ENCODE measurements at regions not wholly inside any gene's neighbourhood (a gene's known extent, or its start where the extent isn't known, plus 50 kb on each side); places are given as distances from the start of the nearest gene placed in this dataset.
"Not testable (repeated sequence)": the region's sequence is repeated elsewhere in the genome, so short reads cannot be mapped to it uniquely, and the experiment has no call there.

DNA sequence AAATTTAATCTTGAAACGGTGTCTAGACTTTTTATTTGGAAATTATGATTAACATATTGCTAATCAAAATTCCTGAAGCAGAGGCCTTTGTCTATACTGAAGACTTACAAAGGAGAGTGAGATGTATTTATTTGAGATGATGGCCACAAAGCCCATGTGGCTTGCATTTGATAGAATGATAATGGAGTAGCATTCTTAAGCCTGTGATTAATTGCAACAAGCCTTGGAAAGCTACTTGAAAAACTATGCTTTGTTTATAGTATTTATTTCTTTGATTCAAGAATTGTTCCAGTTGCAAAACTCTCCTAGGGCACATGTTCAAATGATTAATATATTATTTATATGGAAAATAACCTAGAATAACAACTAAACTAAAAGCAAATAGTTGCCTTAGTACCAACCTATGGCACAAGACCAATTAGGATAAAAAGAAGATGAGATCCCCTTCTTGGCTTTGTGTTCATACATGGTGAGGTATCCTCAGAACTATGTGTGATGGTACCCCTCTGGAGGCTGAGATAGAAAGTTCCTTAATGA, 244.1 kb upstream of the TBL1XR1 start:
- no peaks in the 10 kb centered on the region for H3K9me3 Mint-ChIP-seq

DNA sequence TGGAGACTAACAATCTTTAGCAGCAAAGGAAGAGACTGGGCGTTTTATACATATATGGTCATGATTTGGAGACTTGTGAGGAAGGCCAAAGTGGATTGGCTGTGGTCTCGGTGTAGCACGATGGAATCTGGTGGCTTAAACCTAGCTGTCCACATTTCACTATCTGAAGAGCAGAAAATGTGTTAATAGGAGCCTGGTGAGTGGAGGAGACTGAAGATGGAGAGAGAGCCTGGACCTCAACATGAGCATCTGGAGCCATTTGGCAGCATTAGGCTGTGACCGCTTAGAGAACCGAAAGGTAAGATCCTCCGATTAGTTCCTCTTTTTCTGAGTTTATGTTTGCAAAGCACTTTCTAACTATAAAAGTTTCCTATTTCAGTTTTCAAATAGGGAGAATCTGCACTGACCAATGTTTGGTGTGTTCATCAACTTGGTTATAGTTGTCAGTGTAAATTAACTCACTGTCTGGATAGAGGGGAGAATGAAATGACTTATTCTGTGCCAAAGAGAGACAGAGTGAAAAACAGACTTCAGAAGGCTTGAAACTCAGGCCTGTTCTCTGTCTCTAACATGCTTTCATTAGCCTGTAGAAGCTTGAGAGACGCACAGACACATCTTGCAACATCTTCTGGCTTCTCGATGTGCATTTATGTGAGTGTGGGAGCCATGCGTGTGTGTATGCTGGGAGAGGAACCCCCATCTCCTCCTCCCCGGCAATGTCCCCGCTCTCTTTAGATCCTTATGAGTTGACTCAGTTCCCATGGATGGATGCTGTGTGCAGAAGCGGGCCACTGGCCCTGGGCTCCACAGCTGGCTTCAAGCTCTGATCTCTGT, 244.7 kb upstream of the TBL1XR1 start:
- Mint-ChIP-seq H3K36me3 (ENCODE audit: low read depth) (no peaks in the 10 kb centered on the region), H3K9me3 (no peaks in the 10 kb centered on the region), H3K4me3 (no peak overlapping the region), H3K27me3 (ENCODE audit: low read depth) (no peaks in the 10 kb centered on the region), H3K27ac (no peak overlapping the region), H3K4me1 (ENCODE audit: low read depth) (no peaks in the 10 kb centered on the region)

More for the DNA sequence above, 244.1 kb upstream of the TBL1XR1 start:
- H3K4me3 Mint-ChIP-seq = no peak overlapping the region
- H3K27ac Mint-ChIP-seq = no peak overlapping the region
- H3K36me3 Mint-ChIP-seq (ENCODE audit: low read depth) = no peaks in the 10 kb centered on the region
- H3K4me1 Mint-ChIP-seq (ENCODE audit: low read depth) = no peaks in the 10 kb centered on the region
- H3K27me3 Mint-ChIP-seq (ENCODE audit: low read depth) = no peaks in the 10 kb centered on the region

DNA sequence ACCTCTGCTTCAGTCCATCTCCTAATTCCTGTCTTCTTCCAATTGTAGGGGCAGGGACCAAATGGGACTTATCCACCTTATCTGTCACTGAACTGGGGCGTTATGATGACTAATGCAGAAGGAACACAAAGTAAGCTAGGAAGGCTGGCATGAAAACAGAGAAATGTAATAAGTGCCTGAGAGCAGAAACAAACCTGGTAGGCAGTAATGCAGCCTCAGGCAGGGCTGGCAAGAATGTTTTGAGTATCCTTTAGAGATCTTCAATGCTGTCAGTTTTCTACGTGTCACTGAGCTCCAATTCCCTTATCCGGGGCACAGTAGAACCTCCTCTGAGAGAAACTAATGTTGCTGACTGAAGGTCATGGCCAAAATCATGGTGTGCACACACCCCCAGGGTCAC, 246.2 kb upstream of the TBL1XR1 start:
- Mint-ChIP-seq H3K27me3 (ENCODE audit: low read depth) (no peaks in the 10 kb centered on the region), H3K9me3 (no peaks in the 10 kb centered on the region), H3K27ac (no peak overlapping the region), H3K4me3 (no peak overlapping the region), H3K4me1 (ENCODE audit: low read depth) (no peaks in the 10 kb centered on the region), H3K36me3 (ENCODE audit: low read depth) (no peaks in the 10 kb centered on the region)

DNA sequence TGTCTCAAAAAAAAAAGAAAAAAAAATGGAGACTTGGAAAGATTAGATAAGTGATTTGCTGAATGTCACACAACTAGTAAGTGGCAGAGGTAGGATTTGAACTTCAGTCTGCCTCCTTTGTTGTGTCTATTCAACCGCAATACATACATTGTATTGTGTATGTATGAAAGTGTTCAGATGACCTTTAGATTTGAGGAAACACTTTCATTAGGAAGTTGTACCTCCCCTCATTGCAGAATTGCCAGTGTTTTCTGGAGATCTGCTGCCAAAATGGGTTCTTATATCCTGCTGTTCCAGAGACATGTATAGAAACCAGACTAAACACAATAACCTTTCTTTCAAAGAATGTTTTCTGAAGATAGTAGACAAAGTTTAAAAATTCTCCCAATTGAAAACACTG, 247.4 kb upstream of the TBL1XR1 start:
- Mint-ChIP-seq H3K9me3 (no peaks in the 10 kb centered on the region), H3K4me1 (ENCODE audit: low read depth) (peaks cover 3% of the 10 kb centered on the region), H3K27ac (no peak overlapping the region), H3K27me3 (ENCODE audit: low read depth) (no peaks in the 10 kb centered on the region), H3K36me3 (ENCODE audit: low read depth) (no peaks in the 10 kb centered on the region), H3K4me3 (no peak overlapping the region)

DNA sequence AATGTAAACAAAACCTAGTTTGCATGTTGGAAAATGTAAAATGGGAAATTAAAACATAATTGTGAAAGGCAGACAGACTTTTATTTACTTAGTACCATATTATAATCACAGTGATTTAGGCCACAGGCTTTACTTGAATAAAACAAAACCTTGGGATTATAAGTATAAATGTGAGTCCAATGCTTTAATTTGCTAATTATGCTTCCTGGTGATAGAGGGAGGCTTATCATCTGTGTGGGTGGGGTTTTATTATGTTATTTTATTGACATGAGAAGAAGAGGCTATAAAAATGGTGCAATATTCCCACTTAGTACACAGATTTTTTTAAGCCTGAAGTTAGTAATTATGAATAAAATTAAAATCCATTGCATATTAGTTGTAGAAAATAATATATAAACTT, 248.3 kb upstream of the TBL1XR1 start:
- Mint-ChIP-seq H3K27ac (no peak overlapping the region), H3K9me3 (no peaks in the 10 kb centered on the region), H3K4me1 (ENCODE audit: low read depth) (peaks cover 3% of the 10 kb centered on the region), H3K36me3 (ENCODE audit: low read depth) (no peaks in the 10 kb centered on the region), H3K4me3 (no peak overlapping the region), H3K27me3 (ENCODE audit: low read depth) (no peaks in the 10 kb centered on the region)

DNA sequence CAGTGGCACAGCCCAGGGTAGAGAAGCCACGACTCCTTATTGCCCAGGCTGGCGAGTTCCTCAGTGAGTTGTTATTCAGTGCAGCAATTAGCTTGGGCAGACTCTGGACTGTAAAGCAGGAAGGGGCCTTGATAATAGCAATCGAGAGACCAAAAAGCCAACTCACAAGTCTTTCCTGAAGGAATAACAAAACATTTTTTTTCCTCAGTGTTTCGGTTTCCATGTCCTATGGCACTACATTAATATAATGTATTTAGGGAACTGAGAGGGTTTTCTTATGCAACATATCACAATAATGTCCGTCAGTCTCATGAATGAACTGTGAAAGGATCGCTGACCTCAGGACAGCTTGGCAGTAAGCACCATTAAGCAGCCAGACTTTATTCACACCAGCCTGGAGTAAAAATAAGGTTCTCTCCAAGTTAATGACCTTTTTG, 248.9 kb upstream of the TBL1XR1 start:
- H3K4me1 Mint-ChIP-seq (ENCODE audit: low read depth) = peaks cover 3% of the 10 kb centered on the region
- H3K27me3 Mint-ChIP-seq (ENCODE audit: low read depth) = no peaks in the 10 kb centered on the region
- no peak overlapping the region for H3K27ac Mint-ChIP-seq
- H3K9me3 Mint-ChIP-seq = no peaks in the 10 kb centered on the region
- no peaks in the 10 kb centered on the region for H3K36me3 Mint-ChIP-seq (ENCODE audit: low read depth)
- no peak overlapping the region for H3K4me3 Mint-ChIP-seq

DNA sequence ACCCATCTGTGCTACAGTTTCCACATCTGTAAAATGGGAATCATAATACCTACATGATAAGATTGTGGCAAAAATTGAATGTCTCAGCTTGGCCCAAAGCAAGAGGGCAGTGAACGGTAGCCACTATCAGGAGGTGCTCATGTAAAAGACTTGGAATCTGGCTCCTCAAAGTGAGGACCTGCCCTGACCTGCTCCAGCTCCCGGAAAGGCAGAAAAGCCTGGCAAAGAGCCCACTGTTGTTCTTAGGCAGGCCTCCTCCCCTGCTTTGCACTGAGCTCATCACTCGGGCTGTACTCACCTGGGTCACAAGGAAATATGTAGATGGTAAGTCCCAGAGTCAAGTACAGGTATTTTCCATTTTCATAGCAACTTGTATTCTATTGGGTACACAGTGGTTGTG, 250.7 kb upstream of the TBL1XR1 start:
- peaks cover 3% of the 10 kb centered on the region for H3K4me1 Mint-ChIP-seq (ENCODE audit: low read depth)
- no peaks in the 10 kb centered on the region for H3K27me3 Mint-ChIP-seq (ENCODE audit: low read depth)
- H3K9me3 Mint-ChIP-seq = no peaks in the 10 kb centered on the region
- no peaks in the 10 kb centered on the region for H3K36me3 Mint-ChIP-seq (ENCODE audit: low read depth)
- no peak overlapping the region for H3K4me3 Mint-ChIP-seq
- no peak overlapping the region for H3K27ac Mint-ChIP-seq

DNA sequence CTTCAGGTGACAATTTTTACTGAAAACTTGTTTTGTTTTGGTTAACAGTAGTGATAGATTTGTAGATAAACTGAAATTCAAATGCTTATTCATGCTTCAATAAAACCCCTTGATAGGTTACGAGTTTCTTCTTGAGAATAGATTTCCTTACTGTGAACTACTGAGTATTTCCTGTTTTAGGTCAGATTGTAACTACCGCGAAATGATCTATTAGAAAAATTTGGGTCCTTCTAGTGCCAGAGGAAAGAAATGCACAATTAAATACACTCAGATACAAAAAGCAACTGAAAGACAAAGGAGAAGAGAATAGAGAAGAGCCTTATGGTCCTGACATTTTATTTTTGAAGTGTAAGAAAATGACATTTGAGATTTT, 251.7 kb upstream of the TBL1XR1 start:
- no peak overlapping the region for H3K4me3 Mint-ChIP-seq
- H3K27me3 Mint-ChIP-seq (ENCODE audit: low read depth) = no peaks in the 10 kb centered on the region
- H3K36me3 Mint-ChIP-seq (ENCODE audit: low read depth) = no peaks in the 10 kb centered on the region
- H3K4me1 Mint-ChIP-seq (ENCODE audit: low read depth) = peaks cover 3% of the 10 kb centered on the region
- H3K9me3 Mint-ChIP-seq = no peaks in the 10 kb centered on the region
- no peak overlapping the region for H3K27ac Mint-ChIP-seq

DNA sequence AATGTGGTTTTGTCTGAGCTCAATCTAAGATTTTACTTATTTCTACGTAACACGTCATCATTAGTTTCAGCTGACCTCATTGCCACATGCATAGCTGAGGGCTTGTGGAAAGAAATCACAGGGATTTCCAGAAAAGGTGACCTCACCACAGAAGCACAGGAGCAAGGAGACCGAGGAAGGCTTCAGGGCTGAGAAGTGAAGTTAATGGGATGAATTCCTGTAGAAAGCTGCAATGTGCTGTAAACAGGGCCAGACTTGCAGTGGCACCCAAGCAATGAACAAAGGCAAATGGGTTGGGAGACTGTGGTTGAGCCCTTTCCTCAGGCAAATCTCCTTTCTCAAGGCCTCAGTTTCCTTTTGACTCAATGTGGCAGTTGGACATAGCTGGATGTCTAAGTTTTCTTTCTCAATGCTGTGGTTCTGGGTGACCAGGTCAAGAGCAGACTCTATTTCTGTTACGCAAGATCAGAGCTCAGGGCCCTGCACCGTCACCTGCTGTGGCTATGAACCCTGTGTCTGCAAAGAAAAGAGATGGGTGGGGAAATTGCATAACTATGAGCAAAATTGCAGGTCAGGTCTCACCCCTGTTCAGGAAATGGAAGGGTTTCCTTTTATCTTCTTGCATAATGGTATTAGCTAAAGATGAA, 252.2 kb upstream of the TBL1XR1 start:
- Mint-ChIP-seq H3K36me3 (ENCODE audit: low read depth) (no peaks in the 10 kb centered on the region), H3K9me3 (no peaks in the 10 kb centered on the region), H3K4me1 (ENCODE audit: low read depth) (peaks cover 3% of the 10 kb centered on the region), H3K4me3 (no peak overlapping the region), H3K27me3 (ENCODE audit: low read depth) (no peaks in the 10 kb centered on the region), H3K27ac (no peak overlapping the region)

DNA sequence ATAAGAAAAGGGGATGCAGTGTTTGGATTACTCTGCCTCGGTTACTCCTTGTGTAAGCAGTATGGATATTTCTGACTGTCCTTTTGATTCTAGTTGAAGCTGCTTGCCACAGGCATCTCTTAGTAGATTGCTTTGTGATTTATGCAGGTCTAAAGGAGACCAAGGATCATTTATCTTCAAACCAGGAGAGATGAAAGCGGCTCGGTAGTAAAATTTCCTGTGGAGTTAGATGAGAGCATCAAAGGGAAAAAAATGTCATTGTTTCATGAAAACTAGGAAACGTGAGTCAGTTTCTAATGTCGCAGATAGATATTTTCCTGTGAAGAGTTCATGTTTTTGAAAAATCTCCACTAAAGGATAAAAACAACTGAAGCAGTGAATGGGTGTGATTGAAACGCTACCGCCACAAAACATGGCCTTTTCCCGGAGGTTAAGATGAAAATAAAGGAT, 254.0 kb upstream of the TBL1XR1 start:
- Mint-ChIP-seq H3K4me1 (ENCODE audit: low read depth) (peaks cover 3% of the 10 kb centered on the region), H3K9me3 (no peaks in the 10 kb centered on the region), H3K27ac (no peak overlapping the region)

DNA sequence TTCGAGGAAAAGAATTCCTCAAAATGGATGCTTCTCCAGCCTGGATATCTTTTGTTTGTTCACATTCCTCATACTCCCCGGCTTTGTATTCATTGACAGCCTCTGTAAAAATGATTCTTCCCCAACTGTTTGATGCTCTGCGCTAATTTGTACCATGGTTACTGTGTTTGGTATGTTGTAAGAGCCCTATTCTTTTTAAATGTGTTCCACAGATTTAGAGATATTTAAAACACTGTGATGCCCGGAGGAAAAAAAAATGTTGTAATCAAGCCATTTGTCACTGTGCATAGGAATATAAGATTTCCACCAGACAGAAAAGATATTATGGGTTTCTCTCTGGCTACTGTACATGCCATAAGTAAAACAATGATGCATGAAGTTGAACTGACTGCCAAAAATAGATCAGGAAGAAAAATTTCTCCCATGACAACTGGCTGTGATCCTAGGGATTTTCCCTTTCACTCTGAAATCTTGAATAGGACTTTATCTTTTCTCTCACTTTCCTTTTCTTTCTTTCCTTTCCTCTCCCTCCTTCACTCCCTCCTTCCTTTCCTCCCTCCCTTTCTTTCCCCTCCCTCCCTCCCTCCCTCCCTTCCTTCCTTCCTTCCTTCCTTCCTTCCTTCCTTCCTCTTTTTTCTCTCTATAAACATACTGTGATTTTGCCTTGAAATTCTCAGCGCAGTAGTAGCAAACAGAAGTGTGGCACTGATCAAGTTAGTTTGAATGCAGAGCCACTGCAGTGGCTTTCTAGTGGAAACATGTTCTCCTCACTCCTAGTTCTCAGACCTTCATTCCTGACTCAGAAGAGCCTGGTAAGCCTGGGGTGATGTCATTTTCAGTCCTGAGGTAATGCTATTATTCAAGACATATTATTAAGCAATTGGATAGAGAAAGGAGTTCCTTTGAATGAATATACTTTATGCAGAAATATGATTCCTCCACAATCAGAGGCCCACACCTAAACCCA, 254.9 kb upstream of the TBL1XR1 start:
- peaks cover 3% of the 10 kb centered on the region for H3K4me1 Mint-ChIP-seq (ENCODE audit: low read depth)
- no peaks in the 10 kb centered on the region for H3K9me3 Mint-ChIP-seq
- H3K4me3 Mint-ChIP-seq = no peak overlapping the region
- H3K36me3 Mint-ChIP-seq (ENCODE audit: low read depth) = no peaks in the 10 kb centered on the region
- H3K27ac Mint-ChIP-seq = no peak overlapping the region
- no peaks in the 10 kb centered on the region for H3K27me3 Mint-ChIP-seq (ENCODE audit: low read depth)

More for the DNA sequence above, 254.0 kb upstream of the TBL1XR1 start:
- Mint-ChIP-seq H3K4me3 (no peak overlapping the region), H3K36me3 (ENCODE audit: low read depth) (no peaks in the 10 kb centered on the region), H3K27me3 (ENCODE audit: low read depth) (no peaks in the 10 kb centered on the region)

DNA sequence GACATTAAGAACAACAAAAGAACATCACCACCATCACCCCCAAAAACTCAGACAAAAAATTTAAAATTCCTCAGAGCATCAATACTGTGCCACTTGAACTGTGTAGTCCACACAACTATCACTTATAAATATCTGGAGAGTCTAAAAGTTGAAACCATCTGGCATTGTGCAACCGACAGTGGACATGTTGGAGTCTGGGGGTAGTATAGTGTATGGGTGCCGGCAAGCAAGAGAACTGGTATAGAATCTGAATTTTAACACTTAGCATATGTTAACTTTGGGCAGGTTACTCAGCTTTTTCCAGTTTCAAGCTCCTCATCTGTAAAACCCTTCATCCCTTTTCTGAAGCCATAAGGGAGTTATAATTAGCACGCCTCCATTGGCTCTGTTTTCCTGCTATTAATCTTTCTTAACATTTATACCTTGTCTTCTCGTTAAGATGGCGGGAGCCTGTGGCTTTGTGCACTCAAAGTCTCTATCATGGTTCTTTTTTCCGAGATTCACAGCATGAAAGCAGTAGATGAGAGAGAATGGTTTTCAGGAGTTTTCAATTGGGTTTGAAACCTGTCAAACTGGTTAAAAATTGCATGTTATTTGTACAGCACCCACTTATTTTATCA, 255.7 kb upstream of the TBL1XR1 start:
- Mint-ChIP-seq H3K9me3 (no peaks in the 10 kb centered on the region), H3K27ac (no peak overlapping the region), H3K36me3 (ENCODE audit: low read depth) (no peaks in the 10 kb centered on the region), H3K4me1 (ENCODE audit: low read depth) (peaks cover 3% of the 10 kb centered on the region), H3K27me3 (ENCODE audit: low read depth) (no peaks in the 10 kb centered on the region), H3K4me3 (no peak overlapping the region)

DNA sequence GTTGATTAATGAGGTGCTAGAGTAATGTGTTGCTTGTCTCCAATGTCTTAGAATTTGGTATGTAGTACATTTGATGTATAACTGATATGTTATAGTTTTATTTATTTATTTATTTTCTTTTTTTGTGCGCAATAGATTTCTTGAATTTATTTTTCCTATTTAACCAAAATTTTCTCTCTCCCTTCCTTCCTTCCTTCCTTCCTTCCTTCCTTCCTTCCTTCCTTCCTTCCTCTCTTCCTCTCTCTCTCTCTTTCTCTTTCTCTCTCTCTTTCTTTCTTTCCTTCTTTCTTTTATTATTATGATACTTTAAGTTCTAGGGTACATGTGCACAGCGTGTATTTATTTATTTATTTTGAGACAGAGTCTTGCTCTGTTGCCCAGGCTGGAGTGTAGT, 256.2 kb upstream of the TBL1XR1 start:
- Mint-ChIP-seq H3K4me1 (ENCODE audit: low read depth) (peaks cover 3% of the 10 kb centered on the region), H3K4me3 (no peak overlapping the region), H3K9me3 (no peaks in the 10 kb centered on the region), H3K27ac (no peak overlapping the region), H3K27me3 (ENCODE audit: low read depth) (no peaks in the 10 kb centered on the region), H3K36me3 (ENCODE audit: low read depth) (no peaks in the 10 kb centered on the region)

DNA sequence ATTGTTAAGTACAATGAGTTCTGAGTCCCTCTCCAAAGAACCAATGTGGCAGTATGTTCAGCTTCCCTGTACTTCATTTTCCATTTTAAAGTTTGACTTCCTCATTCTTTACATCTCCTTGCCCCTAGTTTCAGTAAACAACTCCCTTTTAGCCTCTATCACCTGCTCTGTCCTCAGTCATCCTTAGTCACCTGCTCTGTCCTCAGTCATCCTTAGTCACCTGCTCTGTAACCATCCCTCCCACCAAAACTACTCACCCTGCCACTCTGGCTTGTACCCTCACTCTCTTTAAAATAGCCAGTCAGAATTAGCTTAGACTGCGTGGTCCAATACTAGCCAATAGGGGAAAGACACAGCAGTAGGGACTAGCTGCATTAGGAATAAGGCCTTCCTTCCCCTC, 259.9 kb upstream of the TBL1XR1 start:
- H3K9me3 Mint-ChIP-seq; H3K27me3 Mint-ChIP-seq (ENCODE audit: low read depth); H3K27ac Mint-ChIP-seq; H3K36me3 Mint-ChIP-seq (ENCODE audit: low read depth); H3K4me3 Mint-ChIP-seq; H3K4me1 Mint-ChIP-seq (ENCODE audit: low read depth): not testable (repeated sequence)
